ENCODE measurements at regions not wholly inside any gene's neighbourhood (a gene's known extent, or its start where the extent isn't known, plus 50 kb on each side); places are given as distances from the start of the nearest gene placed in this dataset.

- TF ChIP-seq, protein P1, sequence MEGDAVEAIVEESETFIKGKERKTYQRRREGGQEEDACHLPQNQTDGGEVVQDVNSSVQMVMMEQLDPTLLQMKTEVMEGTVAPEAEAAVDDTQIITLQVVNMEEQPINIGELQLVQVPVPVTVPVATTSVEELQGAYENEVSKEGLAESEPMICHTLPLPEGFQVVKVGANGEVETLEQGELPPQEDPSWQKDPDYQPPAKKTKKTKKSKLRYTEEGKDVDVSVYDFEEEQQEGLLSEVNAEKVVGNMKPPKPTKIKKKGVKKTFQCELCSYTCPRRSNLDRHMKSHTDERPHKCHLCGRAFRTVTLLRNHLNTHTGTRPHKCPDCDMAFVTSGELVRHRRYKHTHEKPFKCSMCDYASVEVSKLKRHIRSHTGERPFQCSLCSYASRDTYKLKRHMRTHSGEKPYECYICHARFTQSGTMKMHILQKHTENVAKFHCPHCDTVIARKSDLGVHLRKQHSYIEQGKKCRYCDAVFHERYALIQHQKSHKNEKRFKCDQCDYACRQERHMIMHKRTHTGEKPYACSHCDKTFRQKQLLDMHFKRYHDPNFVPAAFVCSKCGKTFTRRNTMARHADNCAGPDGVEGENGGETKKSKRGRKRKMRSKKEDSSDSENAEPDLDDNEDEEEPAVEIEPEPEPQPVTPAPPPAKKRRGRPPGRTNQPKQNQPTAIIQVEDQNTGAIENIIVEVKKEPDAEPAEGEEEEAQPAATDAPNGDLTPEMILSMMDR (conservative IDR thresholded peaks at IDR 0.05; ENCODE audit: low read length), result no peak
- TF ChIP-seq EZH2phosphoT487 (IDR thresholded peaks at IDR 0.05; ENCODE audit: borderline replicate concordance, low read depth, low read length), result no peak
Observed at GRCh38 chr2:217452928-217453327, 549.9 kb downstream of the TNS1 start.
